Spleen (tissue), 7 donors: ENCODE measurements at regions not wholly inside any gene's neighbourhood (a gene's known extent, or its start where the extent isn't known, plus 50 kb on each side); places are given as distances from the start of the nearest gene placed in this dataset.

Experiments used
- CTCF ChIP-seq, 11 experiments: fragments of 200-600 bp in 7 of 11; fragments of 450-650 bp in 4 of 11; sonication (generic) in 4 of 11; IDR thresholded peaks in 8 of 11; conservative IDR thresholded peaks in 3 of 11; 1 replicate in 7 of 11; 2 replicates in 4 of 11; pipeline versions ENCODE4 v1.4.0 to v1.8.0; 2016 to 2021; ENCODE audit warnings: antibody characterized with exemption in 11 of 11, inconsistent platforms in 4 of 11, mild to moderate bottlenecking in 1 of 11
- POLR2A ChIP-seq, 3 donors: fragments of 450-650 bp; IDR thresholded peaks; one replicate each; pipeline ENCODE4 v1.5.1; 2017; ENCODE audit warnings: antibody characterized with exemption in 3 of 3, mild to moderate bottlenecking in 1 of 3
- POLR2AphosphoS5 ChIP-seq, 3 donors: sonication (generic); formaldehyde crosslinking; IDR thresholded peaks; one replicate each; pipeline ENCODE4 v1.5.1; 2017; ENCODE audit warnings: antibody characterized with exemption in 3 of 3
- donor health status: DM: no; HTN: no; CAD: no; lungs with moderate emphysema.
- donor health status: DM: no; HTN: no; CAD: no.
- donor health status: DM: no; HTN: no; CAD: no.

- TF ChIP-seq CTCF (IDR thresholded peaks at IDR 0.05 in 8 of 11, conservative IDR thresholded peaks at IDR 0.05 in 3 of 11) (no peak), POLR2A (IDR thresholded peaks at IDR 0.05) (no peak), POLR2AphosphoS5 (IDR thresholded peaks at IDR 0.05) (no peak)
Measured at GRCh38 chr12:113655479-113655878, 183.8 kb upstream of the LHX5 start.
